ENCODE measurements at regions not wholly inside any gene's neighbourhood (a gene's known extent, or its start where the extent isn't known, plus 50 kb on each side); places are given as distances from the start of the nearest gene placed in this dataset.

- DNase-seq, result no peak
- H3K27ac Mint-ChIP-seq, result no peak overlapping the region
- no peaks in the 10 kb centered on the region for H3K36me3 ChIP-seq (ENCODE audit: control insufficient read depth, insufficient read depth, low read length)
Measured at GRCh38 chr6:16939351-16939750, 162.5 kb upstream of the STMND1 start.

GRCh38 chr6:16936893-16937292, 165.0 kb upstream of the STMND1 start:
- ATAC-seq (no peak), DNase-seq (no peak)
- no peaks in the 10 kb centered on the region for H3K9me3 Mint-ChIP-seq
- no peak overlapping the region for H3K4me3 Mint-ChIP-seq
- Histone ChIP-seq H3K4me1 (ENCODE audit: control insufficient read depth, insufficient read depth, low read length) (no peaks in the 10 kb centered on the region), H3K4me3 (ENCODE audit: low read length) (no peak overlapping the region), H3K9me3 (ENCODE audit: control insufficient read depth, insufficient read depth, low read length) (no peaks in the 10 kb centered on the region), H3K36me3 (ENCODE audit: control insufficient read depth, insufficient read depth, low read length) (no peaks in the 10 kb centered on the region), H3K27ac (ENCODE audit: low read length) (no peak overlapping the region), H3K27me3 (ENCODE audit: control insufficient read depth, insufficient read depth, low read length) (peaks cover 2% of the 10 kb centered on the region)
- intact Hi-C loops (cut with micrococcal nuclease), result no loop called here
- no peak for TF ChIP-seq CTCF (IDR thresholded peaks at IDR 0.05)
- no peaks in the 10 kb centered on the region for H3K4me1 Mint-ChIP-seq
- 100% methylated on average over 2 of the region's 3 CpGs for whole genome bisulfite sequencing (ENCODE audit: insufficient coverage)
- H3K27ac Mint-ChIP-seq, result no peak overlapping the region
- H3K27me3 Mint-ChIP-seq (ENCODE audit: low read depth in 2 of 2), result peaks cover 18 to 67% of the 10 kb centered on the region in 2 donors
- H3K36me3 Mint-ChIP-seq, result no peaks in the 10 kb centered on the region

More at GRCh38 chr6:16939351-16939750, 162.5 kb upstream of the STMND1 start:
- Histone ChIP-seq H3K9me3 (ENCODE audit: control insufficient read depth, insufficient read depth, low read length) (no peaks in the 10 kb centered on the region), H3K27ac (ENCODE audit: low read length) (no peak overlapping the region), H3K4me1 (ENCODE audit: control insufficient read depth, insufficient read depth, low read length) (no peaks in the 10 kb centered on the region), H3K27me3 (ENCODE audit: control insufficient read depth, insufficient read depth, low read length) (peaks cover 2% of the 10 kb centered on the region), H3K4me3 (ENCODE audit: low read length) (no peak overlapping the region)
- intact Hi-C loops (cut with micrococcal nuclease), result no loop called here
- ATAC-seq, result no peak
- H3K36me3 Mint-ChIP-seq, result no peaks in the 10 kb centered on the region
- peaks cover 15 to 77% of the 10 kb centered on the region in 2 donors for H3K27me3 Mint-ChIP-seq (ENCODE audit: low read depth in 2 of 2)
- H3K4me3 Mint-ChIP-seq, result no peak overlapping the region
- no peaks in the 10 kb centered on the region for H3K4me1 Mint-ChIP-seq
- no peak for TF ChIP-seq CTCF (IDR thresholded peaks at IDR 0.05)
- no peaks in the 10 kb centered on the region for H3K9me3 Mint-ChIP-seq
- WGBS (ENCODE audit: insufficient coverage), result 86% methylated on average over 7 of the region's 7 CpGs

GRCh38 chr6:16933961-16934360, 167.9 kb upstream of the STMND1 start:
- no peak for TF ChIP-seq CTCF (IDR thresholded peaks at IDR 0.05)
- no peaks in the 10 kb centered on the region for H3K36me3 Mint-ChIP-seq
- Histone ChIP-seq H3K9me3 (ENCODE audit: control insufficient read depth, insufficient read depth, low read length) (no peaks in the 10 kb centered on the region), H3K36me3 (ENCODE audit: control insufficient read depth, insufficient read depth, low read length) (no peaks in the 10 kb centered on the region), H3K27ac (ENCODE audit: low read length) (no peak overlapping the region), H3K4me3 (ENCODE audit: low read length) (no peak overlapping the region), H3K27me3 (ENCODE audit: control insufficient read depth, insufficient read depth, low read length) (peaks cover 2% of the 10 kb centered on the region), H3K4me1 (ENCODE audit: control insufficient read depth, insufficient read depth, low read length) (no peaks in the 10 kb centered on the region)
- no peak for ATAC-seq
- intact Hi-C loops (cut with micrococcal nuclease), result no loop called here
- peaks cover 0 to 2% of the 10 kb centered on the region in 2 donors for H3K9me3 Mint-ChIP-seq
- WGBS (ENCODE audit: insufficient coverage), result 74% methylated on average over 1 of the region's 1 CpG
- H3K4me1 Mint-ChIP-seq, result no peaks in the 10 kb centered on the region
- no peak for DNase-seq
- H3K4me3 Mint-ChIP-seq, result no peak overlapping the region
- H3K27me3 Mint-ChIP-seq (ENCODE audit: low read depth in 2 of 2), result peaks cover 7 to 48% of the 10 kb centered on the region in 2 donors
- H3K27ac Mint-ChIP-seq, result no peak overlapping the region

DNA sequence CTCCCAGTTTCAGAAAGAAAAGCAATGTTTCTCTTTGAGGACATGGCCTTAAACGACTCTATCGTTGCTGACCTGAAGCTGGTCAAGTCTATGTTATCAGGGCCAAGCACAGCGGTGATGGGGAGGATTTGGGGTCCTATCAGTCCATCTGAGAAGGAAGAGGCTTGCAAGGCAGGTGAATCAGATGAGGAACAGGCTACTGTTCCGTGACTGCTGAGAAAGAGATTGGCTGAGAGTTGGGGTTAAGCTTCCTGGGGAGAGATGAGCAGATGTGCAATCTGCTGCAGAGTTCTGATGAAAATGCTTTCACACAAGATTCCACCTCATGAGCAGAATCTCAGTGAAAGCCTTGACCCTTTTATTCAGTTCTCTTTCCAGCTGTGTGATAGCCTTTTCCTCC, 168.3 kb upstream of the STMND1 start:
- no peak overlapping the region for H3K4me3 Mint-ChIP-seq
- peaks cover 0 to 2% of the 10 kb centered on the region in 2 donors for H3K9me3 Mint-ChIP-seq
- H3K4me1 Mint-ChIP-seq, result no peaks in the 10 kb centered on the region
- intact Hi-C loops (cut with micrococcal nuclease), result no loop called here
- DNase-seq (no peak), ATAC-seq (no peak)
- TF ChIP-seq CTCF (IDR thresholded peaks at IDR 0.05), result no peak
- Histone ChIP-seq H3K4me1 (ENCODE audit: control insufficient read depth, insufficient read depth, low read length) (no peaks in the 10 kb centered on the region), H3K4me3 (ENCODE audit: low read length) (no peak overlapping the region), H3K27me3 (ENCODE audit: control insufficient read depth, insufficient read depth, low read length) (peaks cover 2% of the 10 kb centered on the region), H3K36me3 (ENCODE audit: control insufficient read depth, insufficient read depth, low read length) (no peaks in the 10 kb centered on the region), H3K9me3 (ENCODE audit: control insufficient read depth, insufficient read depth, low read length) (no peaks in the 10 kb centered on the region), H3K27ac (ENCODE audit: low read length) (no peak overlapping the region)
- H3K27me3 Mint-ChIP-seq (ENCODE audit: low read depth in 2 of 2), result peaks cover 6 to 46% of the 10 kb centered on the region in 2 donors
- no peaks in the 10 kb centered on the region for H3K36me3 Mint-ChIP-seq
- no peak overlapping the region for H3K27ac Mint-ChIP-seq
- 75% methylated on average over 4 of the region's 4 CpGs for WGBS (ENCODE audit: insufficient coverage)
